Right lobe of liver (tissue), 4 donors: ENCODE measurements at regions not wholly inside any gene's neighbourhood (a gene's known extent, or its start where the extent isn't known, plus 50 kb on each side); places are given as distances from the start of the nearest gene placed in this dataset.
"Not testable (repeated sequence)": the region's sequence is repeated elsewhere in the genome, so short reads cannot be mapped to it uniquely, and the experiment has no call there.

Source experiments
- POLR2A ChIP-seq: fragments of 450-650 bp; IDR thresholded peaks from one replicate; pipeline ENCODE4 v1.6.1; 2017; ENCODE audit warnings: antibody characterized with exemption, mild to moderate bottlenecking
- TF ChIP-seq, protein P1 (sequence below), 4 donors: fragments of 200-600 bp in 3 of 4; fragments of 450-650 bp in 1 of 4; IDR thresholded peaks; one replicate each; pipeline versions ENCODE4 v1.5.1 to v1.8.0; 2016 to 2022; ENCODE audit warnings: antibody characterized with exemption in 4 of 4, mild to moderate bottlenecking in 2 of 4
- donor health status: DM: no; HTN: no; CAD: no.
- donor health status: DM: no; HTN: no; CAD: no.
- donor health status: DM: no; HTN: yes; CAD: no.

DNA sequence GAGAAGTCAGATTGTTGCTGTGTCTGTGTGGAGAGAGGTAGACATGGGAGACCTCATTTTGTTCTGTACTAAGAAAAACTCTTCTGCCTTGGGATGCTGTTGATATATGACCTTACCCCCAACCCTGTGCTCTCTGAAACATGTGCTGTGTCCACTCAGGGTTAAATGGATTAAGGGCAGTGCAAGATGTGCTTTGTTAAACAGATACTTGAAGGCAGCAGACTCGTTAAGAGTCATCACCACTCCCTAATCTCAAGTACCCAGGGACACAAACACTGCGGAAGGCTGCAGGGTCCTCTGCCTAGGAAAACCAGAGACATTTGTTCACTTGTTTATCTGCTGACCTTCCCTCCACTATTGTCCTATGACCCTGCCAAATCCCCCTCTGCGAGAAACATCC is 1183.5 kb downstream of the FOXD4L5 start:
- TF ChIP-seq, protein P1, sequence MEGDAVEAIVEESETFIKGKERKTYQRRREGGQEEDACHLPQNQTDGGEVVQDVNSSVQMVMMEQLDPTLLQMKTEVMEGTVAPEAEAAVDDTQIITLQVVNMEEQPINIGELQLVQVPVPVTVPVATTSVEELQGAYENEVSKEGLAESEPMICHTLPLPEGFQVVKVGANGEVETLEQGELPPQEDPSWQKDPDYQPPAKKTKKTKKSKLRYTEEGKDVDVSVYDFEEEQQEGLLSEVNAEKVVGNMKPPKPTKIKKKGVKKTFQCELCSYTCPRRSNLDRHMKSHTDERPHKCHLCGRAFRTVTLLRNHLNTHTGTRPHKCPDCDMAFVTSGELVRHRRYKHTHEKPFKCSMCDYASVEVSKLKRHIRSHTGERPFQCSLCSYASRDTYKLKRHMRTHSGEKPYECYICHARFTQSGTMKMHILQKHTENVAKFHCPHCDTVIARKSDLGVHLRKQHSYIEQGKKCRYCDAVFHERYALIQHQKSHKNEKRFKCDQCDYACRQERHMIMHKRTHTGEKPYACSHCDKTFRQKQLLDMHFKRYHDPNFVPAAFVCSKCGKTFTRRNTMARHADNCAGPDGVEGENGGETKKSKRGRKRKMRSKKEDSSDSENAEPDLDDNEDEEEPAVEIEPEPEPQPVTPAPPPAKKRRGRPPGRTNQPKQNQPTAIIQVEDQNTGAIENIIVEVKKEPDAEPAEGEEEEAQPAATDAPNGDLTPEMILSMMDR (IDR thresholded peaks at IDR 0.05), result not testable (repeated sequence)
- not testable (repeated sequence) for TF ChIP-seq POLR2A
